ENCODE measurements at regions not wholly inside any gene's neighbourhood (a gene's known extent, or its start where the extent isn't known, plus 50 kb on each side); places are given as distances from the start of the nearest gene placed in this dataset.

DNA sequence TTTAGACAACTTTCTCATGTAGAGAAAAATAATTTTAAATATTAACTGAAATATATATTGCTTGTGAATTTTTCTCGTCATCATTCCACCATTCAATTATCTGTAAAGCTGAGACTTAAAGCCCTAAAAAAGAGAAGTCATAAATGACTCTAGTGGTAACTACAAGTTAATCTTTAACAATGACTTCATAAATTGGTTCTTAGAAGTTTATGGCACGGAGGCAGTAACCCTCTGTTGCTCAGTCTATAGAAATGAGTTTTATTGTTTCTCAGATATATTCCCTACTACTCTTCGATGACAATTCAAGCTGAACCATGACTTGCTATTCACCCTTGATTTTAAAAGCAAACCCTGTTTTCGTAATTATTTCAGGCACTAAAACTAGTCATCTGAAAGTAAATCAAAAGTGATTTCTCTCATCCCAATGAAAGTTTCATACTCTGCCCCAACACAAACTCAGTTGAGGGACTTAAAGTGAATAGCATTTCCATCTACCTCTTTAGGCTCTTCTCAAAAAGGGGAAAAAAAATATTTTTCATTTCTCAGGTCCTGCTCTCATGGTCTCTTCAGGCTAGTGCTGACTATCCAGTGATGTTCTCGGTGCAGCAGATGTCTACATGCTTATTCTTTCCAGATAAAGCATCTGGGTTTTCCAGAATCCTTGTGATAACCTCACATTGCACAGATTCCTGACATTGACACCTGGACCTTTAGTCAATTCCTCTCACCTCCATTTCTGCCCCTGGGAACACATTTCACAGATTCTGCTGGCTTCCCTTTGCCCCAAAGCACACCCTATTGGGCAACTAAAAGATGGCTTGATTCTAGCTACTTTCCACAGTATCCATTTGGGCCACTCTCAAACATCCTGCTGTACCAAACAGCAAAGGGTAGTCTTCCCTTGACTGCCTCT lies 207.8 kb upstream of the LRATD1 start:
- Histone ChIP-seq H3K9ac (ENCODE audit: low read length) (peak overlapping the region; percentile 69), H3K27ac (ENCODE audit: low read length) (peak overlapping the region; percentile 97), H3K79me2 (ENCODE audit: low read length) (no peaks in the 10 kb centered on the region), H4K20me1 (ENCODE audit: insufficient read depth, low read length) (no peaks in the 10 kb centered on the region), H3K9me3 (ENCODE audit: insufficient read depth, low read length) (no peaks in the 10 kb centered on the region; the same call in 1 of the 2 replicates), H3K36me3 (replicated peaks; ENCODE audit: low read depth, low read length) (peaks cover 17% of the 10 kb centered on the region), H3K4me2 (ENCODE audit: low read length) (peak overlapping the region; percentile 64), H2AFZ (ENCODE audit: low read depth, low read length) (no peak overlapping the region; the same call in 1 of the 2 replicates), H3K27me3 (ENCODE audit: low read depth, low read length) (no peaks in the 10 kb centered on the region), H3K4me3 (ENCODE audit: low read length) (peak overlapping the region; percentile 44), H3K4me1 (ENCODE audit: low read length) (peaks cover 79% of the 10 kb centered on the region)
- TF ChIP-seq EZH2phosphoT487 (IDR thresholded peaks at IDR 0.05; ENCODE audit: low read depth) = no peak
- TF ChIP-seq, protein P1, sequence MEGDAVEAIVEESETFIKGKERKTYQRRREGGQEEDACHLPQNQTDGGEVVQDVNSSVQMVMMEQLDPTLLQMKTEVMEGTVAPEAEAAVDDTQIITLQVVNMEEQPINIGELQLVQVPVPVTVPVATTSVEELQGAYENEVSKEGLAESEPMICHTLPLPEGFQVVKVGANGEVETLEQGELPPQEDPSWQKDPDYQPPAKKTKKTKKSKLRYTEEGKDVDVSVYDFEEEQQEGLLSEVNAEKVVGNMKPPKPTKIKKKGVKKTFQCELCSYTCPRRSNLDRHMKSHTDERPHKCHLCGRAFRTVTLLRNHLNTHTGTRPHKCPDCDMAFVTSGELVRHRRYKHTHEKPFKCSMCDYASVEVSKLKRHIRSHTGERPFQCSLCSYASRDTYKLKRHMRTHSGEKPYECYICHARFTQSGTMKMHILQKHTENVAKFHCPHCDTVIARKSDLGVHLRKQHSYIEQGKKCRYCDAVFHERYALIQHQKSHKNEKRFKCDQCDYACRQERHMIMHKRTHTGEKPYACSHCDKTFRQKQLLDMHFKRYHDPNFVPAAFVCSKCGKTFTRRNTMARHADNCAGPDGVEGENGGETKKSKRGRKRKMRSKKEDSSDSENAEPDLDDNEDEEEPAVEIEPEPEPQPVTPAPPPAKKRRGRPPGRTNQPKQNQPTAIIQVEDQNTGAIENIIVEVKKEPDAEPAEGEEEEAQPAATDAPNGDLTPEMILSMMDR (IDR thresholded peaks at IDR 0.05; ENCODE audit: low read depth, low read length) = peak; percentile 15; the same call in 1 of the 2 replicates

DNA sequence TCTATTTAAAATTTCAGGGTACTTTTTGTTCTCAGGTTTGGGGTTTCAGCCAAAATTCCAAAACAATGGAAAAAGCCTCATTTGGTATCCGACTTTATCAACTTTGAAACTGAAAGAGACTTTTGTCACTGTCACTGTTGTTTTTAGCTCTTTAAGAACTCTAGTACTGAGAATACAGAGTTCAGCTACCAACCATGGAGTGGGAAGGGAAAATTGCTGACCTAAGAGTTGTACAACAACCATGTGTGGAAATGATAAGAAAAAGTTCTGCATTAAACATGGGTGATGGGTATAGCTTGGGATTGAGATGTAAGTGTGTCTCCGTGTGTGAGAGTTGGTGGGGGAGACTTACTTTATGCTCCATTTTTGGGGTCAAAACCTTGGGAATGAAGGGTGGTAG lies 206.6 kb upstream of the LRATD1 start:
- Histone ChIP-seq H3K9ac (ENCODE audit: low read length) (peak overlapping the region; percentile 69; the same call in 1 of the 2 replicates), H3K9me3 (ENCODE audit: insufficient read depth, low read length) (no peaks in the 10 kb centered on the region; the same call in 1 of the 2 replicates), H3K4me2 (ENCODE audit: low read length) (peak overlapping the region; percentile 64; the same call in 1 of the 2 replicates), H3K79me2 (ENCODE audit: low read length) (no peaks in the 10 kb centered on the region), H3K27ac (ENCODE audit: low read length) (peak overlapping the region; percentile 97), H3K36me3 (replicated peaks; ENCODE audit: low read depth, low read length) (peaks cover 17% of the 10 kb centered on the region), H3K4me3 (ENCODE audit: low read length) (no peak overlapping the region), H3K27me3 (ENCODE audit: low read depth, low read length) (no peaks in the 10 kb centered on the region), H2AFZ (ENCODE audit: low read depth, low read length) (no peak overlapping the region), H3K4me1 (ENCODE audit: low read length) (peaks cover 76% of the 10 kb centered on the region), H4K20me1 (ENCODE audit: insufficient read depth, low read length) (no peaks in the 10 kb centered on the region)
- TF ChIP-seq EZH2phosphoT487 (IDR thresholded peaks at IDR 0.05; ENCODE audit: low read depth) = no peak
- TF ChIP-seq, protein P1 (IDR thresholded peaks at IDR 0.05; ENCODE audit: low read depth, low read length) = no peak

DNA sequence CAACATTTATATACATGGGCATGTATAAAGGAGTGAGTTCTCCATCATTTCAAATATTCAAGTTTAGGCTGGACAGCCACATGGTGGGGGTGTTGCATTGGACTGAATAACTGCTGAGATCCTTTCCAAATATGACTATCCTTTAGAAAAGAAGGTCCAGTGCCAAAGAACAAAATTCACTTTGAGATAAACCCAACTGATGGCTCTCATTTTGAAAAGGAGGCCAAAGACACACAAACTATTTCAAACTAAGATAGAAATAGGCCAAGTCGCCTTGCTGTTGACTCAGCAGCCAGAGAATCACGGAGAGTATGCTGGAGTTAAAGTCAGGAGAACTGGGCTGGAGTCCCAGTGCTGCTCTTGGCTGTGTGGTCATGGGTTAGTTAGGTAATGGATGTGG lies 204.5 kb upstream of the LRATD1 start:
- H3K36me3 ChIP-seq (replicated peaks; ENCODE audit: low read depth, low read length) = peaks cover 7% of the 10 kb centered on the region
- no peaks in the 10 kb centered on the region for H3K9me3 ChIP-seq (ENCODE audit: insufficient read depth, low read length)
- no peak for TF ChIP-seq EZH2phosphoT487 (IDR thresholded peaks at IDR 0.05; ENCODE audit: low read depth)
- TF ChIP-seq, protein P1 (IDR thresholded peaks at IDR 0.05; ENCODE audit: low read depth, low read length) = peak; percentile 65
- H3K4me3 ChIP-seq (ENCODE audit: low read length) = no peak overlapping the region
- no peak overlapping the region for H3K27ac ChIP-seq (ENCODE audit: low read length)
- H3K4me2 ChIP-seq (ENCODE audit: low read length) = no peak overlapping the region
- H2AFZ ChIP-seq (ENCODE audit: low read depth, low read length) = no peak overlapping the region
- H3K79me2 ChIP-seq (ENCODE audit: low read length) = no peaks in the 10 kb centered on the region
- peaks cover 60% of the 10 kb centered on the region for H3K4me1 ChIP-seq (ENCODE audit: low read length)
- H3K27me3 ChIP-seq (ENCODE audit: low read depth, low read length) = no peaks in the 10 kb centered on the region
- H4K20me1 ChIP-seq (ENCODE audit: insufficient read depth, low read length) = no peaks in the 10 kb centered on the region
- H3K9ac ChIP-seq (ENCODE audit: low read length) = no peak overlapping the region

DNA sequence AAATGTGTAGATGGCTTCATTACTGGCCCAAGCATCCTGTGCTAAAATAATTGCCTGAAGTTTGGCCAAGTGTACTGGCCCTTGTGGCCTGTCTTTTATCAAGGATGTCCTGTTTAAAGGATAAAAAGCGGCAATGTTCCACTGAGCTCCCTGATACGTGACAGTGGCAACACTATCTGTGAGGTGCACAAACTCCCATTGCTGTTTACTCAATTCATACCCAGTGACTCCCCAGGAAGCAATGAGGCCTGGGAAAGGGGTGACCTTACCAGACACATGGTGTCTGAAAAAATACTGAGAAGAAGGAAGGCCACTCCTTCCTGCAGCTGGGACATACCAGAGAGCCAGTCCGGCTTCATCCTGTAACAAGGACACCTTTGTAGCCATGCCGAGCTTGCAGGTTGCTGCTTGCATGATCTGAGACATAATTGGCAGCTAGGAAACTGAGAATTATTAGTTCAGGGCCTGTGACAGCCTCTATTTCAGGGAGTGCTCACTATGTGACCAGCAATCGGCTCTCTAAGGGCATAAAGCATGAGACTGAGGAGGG lies 198.5 kb upstream of the LRATD1 start:
- Histone ChIP-seq H4K20me1 (ENCODE audit: insufficient read depth, low read length) (no peaks in the 10 kb centered on the region), H3K4me1 (ENCODE audit: low read length) (peaks cover 14% of the 10 kb centered on the region; the same call in 1 of the 2 replicates), H3K79me2 (ENCODE audit: low read length) (no peaks in the 10 kb centered on the region), H3K9ac (ENCODE audit: low read length) (no peak overlapping the region), H3K36me3 (replicated peaks; ENCODE audit: low read depth, low read length) (no peaks in the 10 kb centered on the region), H3K4me2 (ENCODE audit: low read length) (no peak overlapping the region), H3K27me3 (ENCODE audit: low read depth, low read length) (no peaks in the 10 kb centered on the region), H3K9me3 (ENCODE audit: insufficient read depth, low read length) (0 out of 2 replicates have a peak, but pooled peaks cover 3% of the 10 kb centered on the region), H3K27ac (ENCODE audit: low read length) (no peak overlapping the region), H2AFZ (ENCODE audit: low read depth, low read length) (no peak overlapping the region), H3K4me3 (ENCODE audit: low read length) (no peak overlapping the region)
- TF ChIP-seq EZH2phosphoT487 (IDR thresholded peaks at IDR 0.05; ENCODE audit: low read depth) = no peak
- TF ChIP-seq, protein P1 (IDR thresholded peaks at IDR 0.05; ENCODE audit: low read depth, low read length) = no peak

Measured in OCI-LY3 (cell line).